ENCODE measurements at regions not wholly inside any gene's neighbourhood (a gene's known extent, or its start where the extent isn't known, plus 50 kb on each side); places are given as distances from the start of the nearest gene placed in this dataset.

GRCh38 chr11:80758787-80759186, 1318.0 kb upstream of the TENM4 start:
- TF ChIP-seq EZH2 (IDR thresholded peaks at IDR 0.05) (no peak), CTCF (IDR thresholded peaks at IDR 0.05) (no peak)

All from neural progenitor cell (in vitro differentiated cells).